OCI-LY1 (cell line): ENCODE measurements at regions not wholly inside any gene's neighbourhood (a gene's known extent, or its start where the extent isn't known, plus 50 kb on each side); places are given as distances from the start of the nearest gene placed in this dataset.

Experiments used
- H2AFZ ChIP-seq: fragments of 200-600 bp; sonication (generic), shearing (Covaris generic); 2 replicates; pipeline ENCODE4 v1.6.0; 2014; ENCODE audit warnings: antibody characterized with exemption, mild to moderate bottlenecking, low read length
- H3F3A ChIP-seq: fragments of 200-600 bp; sonication (generic), shearing (Covaris generic); 2 replicates; pipeline ENCODE4 v1.6.0; 2014; ENCODE audit warnings: mild to moderate bottlenecking, antibody characterized with exemption, low read length, moderate library complexity; ENCODE audit not compliant: insufficient read depth
- H3K27ac ChIP-seq: fragments of 200-600 bp; sonication (generic); 2 replicates; pipeline ENCODE4 v1.5.1; 2014; ENCODE audit warnings: low read length, mixed run types, mild to moderate bottlenecking, low read depth; ENCODE audit not compliant: poor library complexity, severe bottlenecking
- H3K27me3 ChIP-seq: fragments of 200-600 bp; sonication (generic); 2 replicates; pipeline ENCODE4 v1.6.0; 2014; ENCODE audit warnings: antibody characterized with exemption, mild to moderate bottlenecking, low read length, moderate library complexity; ENCODE audit not compliant: insufficient read depth
- H3K36me3 ChIP-seq: fragments of 200-600 bp; sonication (generic); 2 replicates; pipeline ENCODE4 v1.6.1; 2014; ENCODE audit warnings: mild to moderate bottlenecking, antibody characterized with exemption, low read length, moderate library complexity, mixed read lengths; ENCODE audit not compliant: insufficient read depth
- H3K4me1 ChIP-seq: fragments of 200-600 bp; sonication (generic); 2 replicates; pipeline ENCODE4 v1.5.1; 2014; ENCODE audit warnings: mild to moderate bottlenecking, low read length, moderate library complexity; ENCODE audit not compliant: insufficient read depth, severe bottlenecking
- H3K4me2 ChIP-seq: fragments of 200-600 bp; sonication (generic), shearing (Covaris generic); 2 replicates; pipeline ENCODE4 v1.6.1; 2014; ENCODE audit warnings: low read length
- H3K4me3 ChIP-seq: fragments of 200-600 bp; sonication (generic); 2 replicates; pipeline ENCODE4 v1.5.1; 2014; ENCODE audit warnings: low read length, low read depth, mild to moderate bottlenecking, mixed read lengths; ENCODE audit not compliant: poor library complexity, severe bottlenecking
- H3K79me2 ChIP-seq: fragments of 200-600 bp; shearing (Covaris generic); 2 replicates; pipeline ENCODE4 v1.6.1; 2016; ENCODE audit warnings: mixed run types, low read length, mixed read lengths; ENCODE audit not compliant: insufficient read depth
- H3K9ac ChIP-seq: fragments of 200-600 bp; sonication (generic), shearing (Covaris generic); 2 replicates; pipeline ENCODE4 v1.6.1; 2014; ENCODE audit warnings: mild to moderate bottlenecking, low read length, mixed read lengths
- H3K9me2 ChIP-seq: fragments of 200-600 bp; sonication (generic), shearing (Covaris generic); 2 replicates; pipeline ENCODE4 v1.6.1; 2014; ENCODE audit warnings: low read depth, mild to moderate bottlenecking, low read length, mixed read lengths
- H3K9me3 ChIP-seq: fragments of 200-600 bp; shearing (Covaris generic); 2 replicates; pipeline ENCODE4 v1.6.1; 2014; ENCODE audit warnings: low read length, mixed read lengths
- H4K20me1 ChIP-seq: fragments of 200-600 bp; sonication (generic), shearing (Covaris generic); 2 replicates; pipeline ENCODE4 v1.6.0; 2016; ENCODE audit warnings: mild to moderate bottlenecking, low read length; ENCODE audit not compliant: insufficient read depth
- EZH2 ChIP-seq: fragments of 200-600 bp; sonication (generic), shearing (Covaris generic); IDR thresholded peaks from 2 replicates; pipeline ENCODE4 v1.8.0; 2017; ENCODE audit warnings: borderline replicate concordance, mixed run types, mild to moderate bottlenecking, antibody characterized with exemption, low read length, moderate library complexity, mixed read lengths
- TF ChIP-seq, protein P1 (sequence below): fragments of 200-600 bp; sonication (generic), shearing (Covaris generic); IDR thresholded peaks from 2 replicates; pipeline ENCODE4 v1.5.1; 2017; ENCODE audit warnings: mild to moderate bottlenecking, antibody characterized with exemption, low read length, moderate library complexity, mixed read lengths

DNA sequence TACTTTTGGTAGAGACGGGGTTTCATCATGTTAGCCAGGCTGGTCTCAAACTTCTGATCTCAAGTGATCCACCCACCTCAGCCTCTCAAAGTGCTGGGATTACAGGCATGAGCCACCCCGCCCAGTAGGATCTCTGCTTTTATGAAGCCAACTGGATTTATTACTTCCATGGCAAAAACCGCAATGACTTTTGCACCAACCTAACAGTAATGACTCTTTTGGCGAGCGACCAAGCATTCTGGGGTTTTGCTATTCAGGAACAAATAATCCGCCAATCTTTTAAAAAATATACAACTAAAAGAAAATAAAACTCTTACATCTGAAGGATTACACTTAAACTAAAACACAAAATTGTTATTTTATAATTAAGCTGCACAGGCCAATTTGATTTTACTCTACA lies 260.6 kb downstream of the ZEB2 start:
- H3K27me3 ChIP-seq: no peaks in the 10 kb centered on the region
- H2AFZ ChIP-seq: no peak overlapping the region
- H3K9me3 ChIP-seq: peaks cover 10% of the 10 kb centered on the region
- H3K79me2 ChIP-seq: peaks cover 32% of the 10 kb centered on the region
- no peak overlapping the region for H3K4me2 ChIP-seq
- no peak overlapping the region for H3K4me3 ChIP-seq
- H3K9me2 ChIP-seq: no peaks in the 10 kb centered on the region
- TF ChIP-seq EZH2: no peak
- TF ChIP-seq, protein P1, sequence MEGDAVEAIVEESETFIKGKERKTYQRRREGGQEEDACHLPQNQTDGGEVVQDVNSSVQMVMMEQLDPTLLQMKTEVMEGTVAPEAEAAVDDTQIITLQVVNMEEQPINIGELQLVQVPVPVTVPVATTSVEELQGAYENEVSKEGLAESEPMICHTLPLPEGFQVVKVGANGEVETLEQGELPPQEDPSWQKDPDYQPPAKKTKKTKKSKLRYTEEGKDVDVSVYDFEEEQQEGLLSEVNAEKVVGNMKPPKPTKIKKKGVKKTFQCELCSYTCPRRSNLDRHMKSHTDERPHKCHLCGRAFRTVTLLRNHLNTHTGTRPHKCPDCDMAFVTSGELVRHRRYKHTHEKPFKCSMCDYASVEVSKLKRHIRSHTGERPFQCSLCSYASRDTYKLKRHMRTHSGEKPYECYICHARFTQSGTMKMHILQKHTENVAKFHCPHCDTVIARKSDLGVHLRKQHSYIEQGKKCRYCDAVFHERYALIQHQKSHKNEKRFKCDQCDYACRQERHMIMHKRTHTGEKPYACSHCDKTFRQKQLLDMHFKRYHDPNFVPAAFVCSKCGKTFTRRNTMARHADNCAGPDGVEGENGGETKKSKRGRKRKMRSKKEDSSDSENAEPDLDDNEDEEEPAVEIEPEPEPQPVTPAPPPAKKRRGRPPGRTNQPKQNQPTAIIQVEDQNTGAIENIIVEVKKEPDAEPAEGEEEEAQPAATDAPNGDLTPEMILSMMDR: no peak
- H4K20me1 ChIP-seq: no peaks in the 10 kb centered on the region
- H3K27ac ChIP-seq: no peak overlapping the region
- H3K36me3 ChIP-seq: peaks cover 17% of the 10 kb centered on the region
- no peak overlapping the region for H3K9ac ChIP-seq
- H3F3A ChIP-seq: no peaks in the 10 kb centered on the region
- H3K4me1 ChIP-seq: peaks cover 15% of the 10 kb centered on the region

- no peak overlapping the region for H3K4me2 ChIP-seq
- H3K79me2 ChIP-seq: peaks cover 32% of the 10 kb centered on the region
- H4K20me1 ChIP-seq: no peaks in the 10 kb centered on the region
- H3K27me3 ChIP-seq: no peaks in the 10 kb centered on the region
- TF ChIP-seq EZH2: no peak
- TF ChIP-seq, protein P1: no peak
- H3K9ac ChIP-seq: no peak overlapping the region
- no peak overlapping the region for H2AFZ ChIP-seq
- peaks cover 15% of the 10 kb centered on the region for H3K4me1 ChIP-seq
- peaks cover 17% of the 10 kb centered on the region for H3K36me3 ChIP-seq
- H3K27ac ChIP-seq: no peak overlapping the region
- H3F3A ChIP-seq: no peaks in the 10 kb centered on the region
- H3K4me3 ChIP-seq: no peak overlapping the region
- no peaks in the 10 kb centered on the region for H3K9me2 ChIP-seq
- H3K9me3 ChIP-seq: peaks cover 14% of the 10 kb centered on the region
Measured at GRCh38 chr2:144258154-144258553, 261.8 kb downstream of the ZEB2 start.

DNA sequence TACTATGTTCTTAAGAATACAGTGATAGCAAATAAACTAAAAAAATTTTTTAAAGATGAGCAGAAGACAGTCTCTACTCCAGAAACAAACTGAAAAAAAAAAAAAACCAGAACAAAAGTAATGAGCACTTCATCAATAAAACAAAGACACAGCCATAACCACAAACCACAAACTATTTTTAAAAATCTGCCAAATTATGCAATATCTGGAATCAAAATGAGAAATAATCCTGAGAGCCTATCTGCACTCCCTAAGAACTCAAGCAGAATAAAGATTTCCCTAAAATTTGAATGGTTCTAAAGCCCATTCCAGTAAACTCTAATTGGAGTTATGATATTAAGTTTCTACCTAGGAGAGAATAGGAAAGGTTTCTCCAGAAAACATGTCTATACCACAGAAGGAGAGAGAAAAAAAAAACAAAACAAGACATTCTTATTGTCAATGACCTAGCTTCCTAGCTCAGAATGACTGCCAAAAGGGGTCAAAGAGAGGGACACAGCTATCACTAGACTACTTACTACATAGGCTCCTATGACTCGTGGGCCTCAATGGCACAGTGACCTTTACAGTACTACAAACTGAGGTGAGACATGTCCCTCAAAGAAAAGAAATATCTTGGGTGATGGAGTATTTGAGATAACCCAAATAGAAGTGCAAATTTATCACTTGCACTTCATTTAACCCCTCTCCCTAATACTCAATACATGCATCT lies 262.8 kb downstream of the ZEB2 start:
- Histone ChIP-seq H3K9me2 (no peaks in the 10 kb centered on the region), H3K27ac (no peak overlapping the region), H3K79me2 (peaks cover 32% of the 10 kb centered on the region), H3K4me2 (no peak overlapping the region), H3K36me3 (peaks cover 17% of the 10 kb centered on the region), H2AFZ (no peak overlapping the region), H3K27me3 (no peaks in the 10 kb centered on the region), H4K20me1 (no peaks in the 10 kb centered on the region), H3K9ac (no peak overlapping the region), H3K4me1 (peaks cover 15% of the 10 kb centered on the region), H3K4me3 (no peak overlapping the region), H3K9me3 (peaks cover 19% of the 10 kb centered on the region), H3F3A (no peaks in the 10 kb centered on the region)
- no peak for TF ChIP-seq EZH2
- TF ChIP-seq, protein P1: no peak
